ENCODE measurements at regions not wholly inside any gene's neighbourhood (a gene's known extent, or its start where the extent isn't known, plus 50 kb on each side); places are given as distances from the start of the nearest gene placed in this dataset.
A peak's percentile ranks its signal among the peaks of the same experiment; 100 is the strongest.

GRCh38 chr20:60857708-60858107 is 394.4 kb upstream of the CDH4 start:
- no peak for DNase-seq

DNA sequence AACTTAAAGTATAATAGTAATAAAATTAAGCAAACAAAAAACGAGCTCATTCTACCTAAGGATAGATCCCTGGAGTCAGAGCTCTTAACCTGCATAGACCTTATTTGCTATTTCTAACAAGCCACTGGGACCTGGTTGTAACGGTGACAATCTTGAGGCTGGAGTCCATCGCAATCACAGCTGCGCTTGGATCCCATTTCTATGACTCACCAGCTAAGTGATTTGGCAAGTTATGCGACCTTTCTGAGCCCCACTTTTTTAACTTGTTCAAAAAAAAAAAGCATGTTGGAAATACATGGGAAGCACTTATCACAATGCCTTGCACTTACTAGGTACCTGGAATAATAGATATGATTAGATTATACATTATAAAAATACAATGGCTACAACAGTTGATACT is 389.5 kb upstream of the CDH4 start:
- DNase-seq: no peak

- DNase-seq: no peak
These were observed 388.5 kb upstream of the CDH4 start for GRCh38 chr20:60863548-60863947.

- DNase-seq: no peak
These were observed 384.5 kb upstream of the CDH4 start for GRCh38 chr20:60867589-60867988.

GRCh38 chr20:60868316-60868891 is 383.7 kb upstream of the CDH4 start:
- DNase-seq: no peak

GRCh38 chr20:60869087-60869486 is 383.0 kb upstream of the CDH4 start:
- no peak for DNase-seq

GRCh38 chr20:60869625-60870024 is 382.4 kb upstream of the CDH4 start:
- no peak for DNase-seq

GRCh38 chr20:60870040-60870439 is 382.0 kb upstream of the CDH4 start:
- no peak for DNase-seq

DNA sequence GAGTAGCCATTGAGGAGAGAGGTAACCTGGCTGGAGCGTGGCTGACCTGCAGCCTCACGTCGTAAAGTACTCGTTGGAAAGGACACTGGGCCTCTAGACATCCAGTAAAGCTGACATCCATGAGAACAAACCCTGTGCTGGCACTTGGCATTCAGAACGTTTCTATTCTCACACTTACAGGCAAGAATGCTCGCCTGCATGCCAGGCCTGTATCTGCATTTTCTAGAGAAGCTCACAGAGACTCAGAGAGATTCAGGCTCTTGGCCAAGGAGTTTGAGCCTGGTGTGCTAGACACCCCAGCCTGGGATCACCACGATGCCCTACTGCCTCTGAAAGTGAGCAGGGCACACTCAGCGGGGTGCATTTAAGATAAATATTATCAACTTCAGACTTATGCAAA is 379.8 kb upstream of the CDH4 start:
- no peak for DNase-seq

DNA sequence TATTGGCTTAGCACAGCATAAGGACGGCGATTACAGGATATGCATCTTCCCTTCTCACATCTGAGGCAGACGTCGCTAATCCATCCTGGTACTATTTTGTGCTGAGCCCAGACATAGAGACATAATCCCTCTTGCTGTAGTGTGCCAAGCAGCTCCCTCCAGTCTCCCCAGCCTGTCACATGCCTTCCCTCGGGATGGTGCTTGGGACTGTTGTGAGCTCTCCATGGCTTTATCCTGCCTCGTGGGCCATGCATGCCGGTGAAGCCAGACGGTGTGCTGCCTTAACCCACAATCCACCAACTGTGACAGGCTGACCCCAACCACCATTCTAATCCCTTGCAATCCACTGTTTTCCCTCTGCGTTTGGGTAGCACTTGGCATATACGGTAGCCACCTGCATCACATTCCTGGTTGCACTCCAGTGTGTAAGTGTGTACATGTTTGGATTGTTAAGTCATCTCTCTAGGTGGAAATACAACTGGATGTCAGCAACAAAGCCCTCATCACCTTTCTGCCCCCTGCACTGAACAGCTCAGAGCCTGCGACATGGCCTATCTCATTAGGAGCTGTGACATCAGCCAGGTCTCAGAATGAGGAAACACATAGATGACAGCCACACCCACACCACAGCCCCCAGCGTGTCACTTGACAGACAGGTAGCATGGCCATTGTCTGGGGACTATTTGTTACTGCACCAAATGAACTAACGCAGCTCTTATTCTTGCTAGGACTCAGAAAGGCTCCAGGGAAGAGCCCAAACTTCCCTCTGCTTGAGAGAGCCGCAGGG is 374.8 kb upstream of the CDH4 start:
- DNase-seq: no peak

DNA sequence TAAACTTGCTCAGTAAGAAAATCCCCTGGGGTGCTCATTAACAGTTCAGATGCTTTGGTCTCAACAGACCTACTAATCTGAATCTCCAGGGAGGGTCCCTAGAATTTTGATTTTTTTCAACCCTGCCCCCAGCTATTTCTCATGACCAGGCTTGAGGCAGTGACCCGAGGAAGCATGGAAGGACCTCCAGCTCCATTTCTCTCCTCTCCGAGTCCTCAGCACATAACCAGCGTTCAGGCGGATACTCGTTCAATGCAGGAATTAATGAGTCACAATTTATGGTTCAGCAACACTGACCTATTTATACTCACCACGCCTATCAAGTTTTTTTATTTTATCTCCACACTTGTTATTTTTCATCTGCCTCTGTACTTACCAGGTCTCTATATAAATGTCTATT is 369.2 kb upstream of the CDH4 start:
- DNase-seq: no peak

- DNase-seq: no peak
These were observed 368.6 kb upstream of the CDH4 start for GRCh38 chr20:60883496-60883895.

GRCh38 chr20:60884277-60884676 is 367.8 kb upstream of the CDH4 start:
- no peak for DNase-seq

DNA sequence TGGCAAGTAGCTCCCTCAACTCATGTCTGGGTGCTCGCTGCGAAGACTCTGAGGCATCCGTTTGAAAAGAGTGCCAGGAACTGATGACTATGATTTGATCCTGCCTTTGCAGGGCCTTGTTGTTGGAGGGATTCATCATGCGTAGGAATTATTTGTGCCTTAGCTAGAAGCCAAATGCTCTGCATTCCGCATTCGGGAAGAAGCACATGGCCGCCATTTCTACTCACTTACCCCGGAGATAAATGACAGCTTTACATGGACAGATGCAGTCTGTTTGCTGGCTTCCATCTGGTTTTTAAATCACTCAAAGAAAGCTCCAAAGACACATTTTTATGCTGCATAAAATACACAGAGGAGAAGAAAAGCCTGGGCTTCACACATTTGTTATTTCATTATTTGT is 363.3 kb upstream of the CDH4 start:
- peak; percentile 11 for DNase-seq

- no peak for DNase-seq
These were observed 359.8 kb upstream of the CDH4 start for GRCh38 chr20:60892095-60892813.

DNA sequence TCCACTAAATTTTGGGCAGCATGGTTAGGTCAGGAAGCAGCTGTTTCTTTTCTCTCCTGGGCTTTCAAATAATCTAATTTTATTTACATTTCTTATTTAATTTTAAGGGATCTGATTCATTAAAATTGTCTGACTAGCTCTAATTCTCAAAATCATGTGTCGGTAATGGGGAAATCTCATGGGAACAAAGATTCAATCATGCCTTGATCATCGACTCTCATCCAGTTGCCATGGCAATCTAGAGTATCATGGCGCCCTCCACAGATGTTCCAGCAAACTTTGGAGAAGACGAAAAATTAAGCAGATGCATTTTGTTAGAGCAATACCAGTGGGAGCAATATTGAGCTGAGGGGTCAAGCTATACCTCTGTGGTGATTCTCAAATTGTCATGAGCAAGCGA is 358.0 kb upstream of the CDH4 start:
- DNase-seq: no peak

DNA sequence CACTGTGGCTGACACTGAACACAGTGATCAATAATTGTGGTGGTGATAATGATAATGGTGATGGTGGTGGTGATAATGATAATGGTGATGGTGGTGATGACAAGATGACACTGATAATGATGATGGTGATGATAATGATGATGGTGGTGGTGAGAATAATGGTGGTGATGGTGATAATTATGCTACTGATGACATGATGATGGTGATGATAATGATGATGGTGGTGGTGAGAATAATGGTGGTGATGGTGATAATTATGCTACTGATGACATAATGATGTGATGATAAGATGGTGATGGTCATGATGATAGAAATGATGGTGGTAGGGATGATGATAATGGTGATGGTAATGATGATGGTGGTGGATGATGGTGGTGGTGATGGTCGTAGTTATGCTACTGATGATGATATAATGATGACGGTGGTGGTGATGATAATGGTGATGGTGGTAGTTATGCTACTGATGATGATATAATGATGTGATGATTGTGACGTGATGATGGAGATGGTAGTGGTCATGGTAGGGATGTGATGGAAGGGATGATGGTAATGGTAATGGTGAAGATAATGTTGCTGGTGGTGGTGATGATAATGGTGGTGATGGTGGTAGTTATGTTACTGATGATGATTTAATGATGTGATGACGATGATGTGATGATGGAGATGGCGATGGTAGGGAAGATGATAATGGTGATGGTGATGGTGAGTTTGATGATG is 356.5 kb upstream of the CDH4 start:
- no peak for DNase-seq

DNA sequence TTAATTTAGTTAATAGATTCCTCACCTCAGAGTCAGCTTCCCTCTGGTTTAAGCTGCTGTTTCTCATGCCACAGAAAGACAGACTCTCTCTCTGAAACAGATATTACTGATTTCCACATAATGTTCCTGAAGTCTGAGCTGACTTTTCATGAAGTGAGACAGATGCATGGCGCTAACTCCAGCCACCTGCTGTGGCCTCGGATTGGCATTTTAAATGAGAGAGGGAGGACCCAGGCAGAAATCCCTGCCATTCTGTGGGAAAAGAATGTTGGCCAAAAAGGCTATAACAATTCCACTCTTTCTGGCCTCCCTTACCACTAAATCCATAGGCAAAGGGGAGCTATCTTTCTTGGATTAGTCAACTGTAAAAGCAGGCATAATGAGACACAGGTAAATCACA is 354.1 kb upstream of the CDH4 start:
- no peak for DNase-seq

DNA sequence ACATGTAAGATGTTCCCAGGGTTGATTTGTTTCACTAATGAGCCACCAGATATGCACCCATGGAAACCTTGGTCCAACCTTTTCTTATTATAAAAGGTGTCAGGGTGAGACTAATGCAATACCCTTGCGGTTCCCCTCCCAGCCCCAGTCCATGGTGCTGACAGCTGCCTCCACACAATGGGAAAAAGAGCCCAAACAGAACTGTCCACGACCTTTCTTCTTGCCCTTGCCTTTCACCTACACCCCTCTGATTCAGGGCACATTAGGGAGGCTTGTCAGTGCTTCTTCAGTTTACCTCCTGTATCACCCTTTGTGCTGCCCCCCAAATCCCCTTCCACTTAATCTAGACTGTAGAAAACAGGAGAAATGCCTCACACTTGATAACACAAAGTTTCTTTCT is 352.7 kb upstream of the CDH4 start:
- no peak for DNase-seq

DNA sequence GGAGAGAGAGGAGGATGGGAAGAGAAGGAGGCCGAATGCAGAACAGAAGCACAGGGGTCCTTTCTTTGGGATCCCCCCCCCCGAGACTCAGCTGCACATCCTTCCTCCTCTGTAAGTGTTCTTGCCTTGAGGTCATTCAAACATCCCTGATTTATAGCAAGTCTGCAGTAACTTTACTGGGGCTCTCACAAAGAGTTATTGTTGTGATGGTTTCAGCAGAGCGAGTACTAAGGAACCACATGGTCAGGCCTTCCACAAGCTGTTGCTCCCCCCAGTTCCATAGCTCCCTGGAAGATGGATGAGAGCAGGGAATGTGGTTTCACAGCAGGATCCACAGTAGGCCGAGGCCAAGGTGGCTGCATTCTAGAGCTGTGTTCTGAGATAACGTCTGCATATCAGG is 351.4 kb upstream of the CDH4 start:
- no peak for DNase-seq

- no peak for DNase-seq
These were observed 350.2 kb upstream of the CDH4 start for GRCh38 chr20:60901831-60902230.

DNA sequence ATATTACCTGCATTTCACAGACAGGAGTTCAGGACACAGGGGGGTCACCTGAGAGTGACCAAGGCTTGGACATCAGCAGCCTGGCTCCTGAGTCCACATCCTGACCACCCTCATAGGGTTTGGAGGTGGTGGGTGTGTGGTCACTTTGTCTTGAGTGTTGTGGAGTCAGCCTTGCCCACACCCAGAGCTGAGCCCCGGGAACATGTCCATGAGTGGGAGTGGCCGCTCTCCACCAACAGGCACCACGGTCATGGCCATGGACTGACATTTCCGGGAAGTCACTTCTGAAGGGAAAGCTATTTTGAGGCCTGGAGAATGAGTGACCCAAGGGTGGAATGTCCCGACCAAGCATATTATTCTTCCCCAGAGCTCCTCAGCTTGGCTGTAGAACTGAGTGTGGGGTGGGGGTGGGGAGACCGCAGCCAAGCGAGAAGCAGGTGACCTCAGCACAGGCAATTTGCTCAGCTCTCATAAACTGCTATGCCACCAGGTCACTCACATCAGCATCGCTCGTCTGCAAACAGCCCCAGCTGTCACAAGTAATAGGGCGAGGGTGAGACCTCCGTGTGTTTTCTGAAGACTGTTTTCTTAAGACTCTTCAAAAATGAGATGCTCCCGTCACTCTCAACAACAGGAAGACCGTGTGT is 348.6 kb upstream of the CDH4 start:
- no peak for DNase-seq

Measured in left kidney (tissue), 1 donor.